ENCODE measurements at regions not wholly inside any gene's neighbourhood (a gene's known extent, or its start where the extent isn't known, plus 50 kb on each side); places are given as distances from the start of the nearest gene placed in this dataset.
A peak's percentile ranks its signal among the peaks of the same experiment; 100 is the strongest.

- peak; percentile 1 for DNase-seq (ENCODE audit: low read depth)
- TF ChIP-seq CTCF (IDR thresholded peaks at IDR 0.05; ENCODE audit: insufficient read depth, low read length) = peak; percentile 7
- no peak overlapping the region for H3K4me3 ChIP-seq (ENCODE audit: low read depth, low read length)
Measured at GRCh38 chr2:204072443-204073324, 136.1 kb downstream of the ICOS start.

GRCh38 chr2:204074456-204074855 is 137.9 kb downstream of the ICOS start:
- peak; percentile 65 for DNase-seq (ENCODE audit: low read depth)
- TF ChIP-seq CTCF (IDR thresholded peaks at IDR 0.05; ENCODE audit: insufficient read depth, low read length) = no peak

GRCh38 chr2:204078003-204078698 is 141.6 kb downstream of the ICOS start:
- DNase-seq (ENCODE audit: low read depth) = no peak
- H3K4me3 ChIP-seq (ENCODE audit: low read depth, low read length) = no peak overlapping the region
- no peak for TF ChIP-seq CTCF (IDR thresholded peaks at IDR 0.05; ENCODE audit: insufficient read depth, low read length)

More at GRCh38 chr2:204074456-204074855, 137.9 kb downstream of the ICOS start:
- no peak overlapping the region for H3K4me3 ChIP-seq (ENCODE audit: low read depth, low read length)

- H3K4me3 ChIP-seq (ENCODE audit: low read depth, low read length) = no peak overlapping the region
- TF ChIP-seq CTCF (IDR thresholded peaks at IDR 0.05; ENCODE audit: insufficient read depth, low read length) = no peak
- no peak for DNase-seq (ENCODE audit: low read depth)
Measured at GRCh38 chr2:204081487-204082425, 145.2 kb downstream of the ICOS start.

GRCh38 chr2:204086167-204086566 is 149.6 kb downstream of the ICOS start:
- no peak overlapping the region for H3K4me3 ChIP-seq (ENCODE audit: low read depth, low read length)
- no peak for TF ChIP-seq CTCF (IDR thresholded peaks at IDR 0.05; ENCODE audit: insufficient read depth, low read length)
- DNase-seq (ENCODE audit: low read depth) = no peak

GRCh38 chr2:204089105-204089504 is 152.5 kb downstream of the ICOS start:
- no peak overlapping the region for H3K4me3 ChIP-seq (ENCODE audit: low read depth, low read length)

More at GRCh38 chr2:204089105-204089504, 152.5 kb downstream of the ICOS start:
- no peak for TF ChIP-seq CTCF (IDR thresholded peaks at IDR 0.05; ENCODE audit: insufficient read depth, low read length)
- DNase-seq (ENCODE audit: low read depth) = no peak

All from fibroblast of the aortic adventitia (primary cell).